HG02840 (cell line): ENCODE measurements at regions not wholly inside any gene's neighbourhood (a gene's known extent, or its start where the extent isn't known, plus 50 kb on each side); places are given as distances from the start of the nearest gene placed in this dataset.
"Not testable (repeated sequence)": the region's sequence is repeated elsewhere in the genome, so short reads cannot be mapped to it uniquely, and the experiment has no call there.

Experiments
- ATAC-seq: cut with Tn5 transposase; IDR thresholded peaks from one replicate; pipeline ENCODE4 v1.9.1; 2021; ENCODE audit warnings: mild to moderate bottlenecking, moderate library complexity, moderate number of reproducible peaks; ENCODE audit not compliant: unreplicated experiment, low FRiP score

- no peak for ATAC-seq
These were observed 77.4 kb upstream of the CEP162 start for GRCh38 chr6:84304881-84305280.

GRCh38 chr6:84291033-84291432, 63.6 kb upstream of the CEP162 start:
- not testable (repeated sequence) for ATAC-seq

GRCh38 chr6:84284428-84285049, 57.1 kb upstream of the CEP162 start:
- no peak for ATAC-seq

- ATAC-seq, result no peak
These were observed 55.1 kb upstream of the CEP162 start for GRCh38 chr6:84282550-84282949.

- no peak for ATAC-seq
These were observed 53.2 kb upstream of the CEP162 start for GRCh38 chr6:84280639-84281038.

GRCh38 chr6:84280030-84280429, 52.6 kb upstream of the CEP162 start:
- no peak for ATAC-seq

GRCh38 chr6:84278321-84278998, 51.0 kb upstream of the CEP162 start:
- ATAC-seq, result no peak
